ENCODE measurements at regions not wholly inside any gene's neighbourhood (a gene's known extent, or its start where the extent isn't known, plus 50 kb on each side); places are given as distances from the start of the nearest gene placed in this dataset.

DNA sequence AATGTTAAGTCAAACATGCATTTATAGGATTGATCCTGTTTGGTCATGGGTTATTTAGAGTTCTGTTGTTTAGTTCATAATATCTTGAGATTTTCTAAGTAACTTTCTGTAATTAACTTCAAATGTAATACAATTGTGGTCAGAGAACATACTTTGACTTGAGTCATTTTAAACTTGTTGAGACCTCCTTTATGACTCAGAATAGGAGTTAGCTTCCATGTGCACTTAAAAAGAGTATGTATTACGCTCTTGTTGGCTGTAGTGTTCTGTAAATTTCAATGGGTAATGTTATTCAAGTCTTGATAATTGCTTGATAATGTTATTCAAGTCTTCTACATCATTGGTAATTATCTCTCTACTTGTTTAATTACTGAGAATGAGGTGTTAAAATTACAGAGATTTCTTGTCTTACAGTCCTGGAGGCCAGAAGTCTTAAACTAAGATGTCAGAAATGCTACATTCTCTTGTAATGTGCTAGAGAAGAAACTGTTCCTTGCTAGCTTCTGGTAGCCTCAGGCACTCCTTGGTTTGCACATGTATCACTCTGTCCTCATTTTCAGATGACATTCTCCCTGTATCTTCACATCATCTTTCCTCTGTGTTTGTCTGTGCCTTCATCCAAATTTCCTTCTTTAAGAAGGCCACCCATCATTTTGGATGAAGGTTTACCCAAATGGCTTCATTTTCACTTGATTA, 197.3 kb downstream of the TMTC3 start:
- TF ChIP-seq FOXP2 (optimal IDR thresholded peaks at IDR 0.05; ENCODE audit: control extremely low read depth, extremely low read length, insufficient read depth): no peak
- no peak for TF ChIP-seq POLR2AphosphoS5 (IDR thresholded peaks at IDR 0.05; ENCODE audit: borderline replicate concordance, low read depth, low read length)
- TF ChIP-seq EZH2 (IDR thresholded peaks at IDR 0.05): no peak
- Histone ChIP-seq H3K27ac (no peak overlapping the region), H3K9ac (ENCODE audit: insufficient read length) (no peak overlapping the region), H3K36me3 (ENCODE audit: insufficient read depth, low read length) (no peaks in the 10 kb centered on the region), H3K9me3 (ENCODE audit: low read depth, low read length) (no peaks in the 10 kb centered on the region), H3K4me3 (no peak overlapping the region)
- no peak for DNase-seq (ENCODE audit: low read depth, low spot score)

DNA sequence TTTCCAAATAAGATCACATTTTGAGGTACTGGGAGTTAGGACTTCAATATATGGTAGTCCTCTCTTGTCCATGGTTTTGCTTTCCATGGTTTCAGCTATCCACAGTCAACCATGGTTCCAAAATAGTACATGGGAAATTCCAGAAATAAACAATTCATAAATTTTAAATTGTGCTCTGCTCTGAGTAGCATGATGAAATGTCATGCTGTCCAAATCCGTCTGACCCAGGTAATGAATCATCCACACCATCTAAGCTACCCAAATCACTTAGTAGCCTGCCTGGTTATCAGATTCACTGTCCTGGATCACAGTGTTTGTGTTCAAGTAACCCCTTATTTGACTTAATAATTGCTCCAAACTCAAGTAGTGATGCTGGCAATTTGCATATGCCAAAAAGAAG, 197.9 kb downstream of the TMTC3 start:
- Histone ChIP-seq H3K36me3 (ENCODE audit: insufficient read depth, low read length) (no peaks in the 10 kb centered on the region), H3K9ac (ENCODE audit: insufficient read length) (no peak overlapping the region), H3K9me3 (ENCODE audit: low read depth, low read length) (no peaks in the 10 kb centered on the region), H3K4me3 (no peak overlapping the region), H3K27ac (no peak overlapping the region)
- TF ChIP-seq FOXP2 (optimal IDR thresholded peaks at IDR 0.05; ENCODE audit: control extremely low read depth, extremely low read length, insufficient read depth) (no peak), POLR2AphosphoS5 (IDR thresholded peaks at IDR 0.05; ENCODE audit: borderline replicate concordance, low read depth, low read length) (no peak), EZH2 (IDR thresholded peaks at IDR 0.05) (no peak)
- DNase-seq (ENCODE audit: low read depth, low spot score): no peak

DNA sequence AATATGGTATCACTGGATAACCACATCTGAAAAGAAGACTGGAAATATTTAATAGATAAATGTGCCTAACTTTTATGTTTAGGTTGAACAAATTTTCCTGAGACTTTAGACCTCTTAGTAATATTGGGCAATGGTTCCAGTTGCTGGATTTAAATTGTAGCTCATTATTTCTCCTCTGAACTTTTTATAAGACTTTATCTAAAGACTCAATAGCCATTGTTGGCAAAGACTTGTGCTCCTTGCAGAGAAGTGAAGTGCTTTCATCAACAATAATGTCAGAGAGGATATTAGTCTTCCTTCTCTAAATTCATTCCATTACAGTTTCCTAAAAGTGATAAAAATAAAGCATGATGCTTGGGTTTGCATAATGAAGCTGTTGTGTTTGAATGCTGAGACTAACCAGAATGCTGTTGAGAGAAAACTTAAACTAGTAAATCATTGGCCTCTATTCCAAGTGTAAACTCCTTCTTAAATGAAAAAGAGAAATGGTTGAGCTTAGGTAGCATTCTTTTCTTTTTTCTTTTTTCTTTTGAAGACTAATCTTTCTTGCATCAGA, 200.2 kb downstream of the TMTC3 start:
- no peaks in the 10 kb centered on the region for H3K9me3 ChIP-seq (ENCODE audit: low read depth, low read length)
- no peak for DNase-seq (ENCODE audit: low read depth, low spot score)
- H3K36me3 ChIP-seq (ENCODE audit: insufficient read depth, low read length): no peaks in the 10 kb centered on the region
- no peak overlapping the region for H3K9ac ChIP-seq (ENCODE audit: insufficient read length)
- TF ChIP-seq EZH2 (IDR thresholded peaks at IDR 0.05) (no peak), POLR2AphosphoS5 (IDR thresholded peaks at IDR 0.05; ENCODE audit: borderline replicate concordance, low read depth, low read length) (no peak), FOXP2 (optimal IDR thresholded peaks at IDR 0.05; ENCODE audit: control extremely low read depth, extremely low read length, insufficient read depth) (no peak)
- no peak overlapping the region for H3K27ac ChIP-seq
- no peak overlapping the region for H3K4me3 ChIP-seq

DNA sequence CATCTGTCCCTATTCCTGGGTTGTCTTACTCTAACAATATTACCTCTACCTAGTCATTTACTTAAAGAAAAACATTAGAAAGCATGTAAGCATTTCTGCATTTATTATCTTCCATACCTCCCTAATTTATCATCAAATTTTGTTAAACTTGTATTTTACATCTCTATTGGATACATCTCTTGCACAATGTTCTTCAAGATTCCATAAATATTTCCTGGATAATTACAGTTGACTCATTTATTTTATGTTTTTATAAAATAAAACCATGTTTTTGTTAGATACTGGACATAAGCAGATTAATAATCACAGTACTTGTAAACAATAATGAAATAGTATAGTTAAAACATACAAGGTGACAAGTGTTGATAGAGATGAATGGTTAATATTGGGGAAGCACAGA, 209.0 kb downstream of the TMTC3 start:
- TF ChIP-seq POLR2AphosphoS5 (IDR thresholded peaks at IDR 0.05; ENCODE audit: borderline replicate concordance, low read depth, low read length) (no peak), FOXP2 (optimal IDR thresholded peaks at IDR 0.05; ENCODE audit: control extremely low read depth, extremely low read length, insufficient read depth) (no peak), EZH2 (IDR thresholded peaks at IDR 0.05) (no peak)
- no peak overlapping the region for H3K9ac ChIP-seq (ENCODE audit: insufficient read length)
- no peaks in the 10 kb centered on the region for H3K36me3 ChIP-seq (ENCODE audit: insufficient read depth, low read length)
- H3K27ac ChIP-seq: no peak overlapping the region
- H3K4me3 ChIP-seq: no peak overlapping the region
- H3K9me3 ChIP-seq (ENCODE audit: low read depth, low read length): no peaks in the 10 kb centered on the region
- DNase-seq (ENCODE audit: low read depth, low spot score): no peak

DNA sequence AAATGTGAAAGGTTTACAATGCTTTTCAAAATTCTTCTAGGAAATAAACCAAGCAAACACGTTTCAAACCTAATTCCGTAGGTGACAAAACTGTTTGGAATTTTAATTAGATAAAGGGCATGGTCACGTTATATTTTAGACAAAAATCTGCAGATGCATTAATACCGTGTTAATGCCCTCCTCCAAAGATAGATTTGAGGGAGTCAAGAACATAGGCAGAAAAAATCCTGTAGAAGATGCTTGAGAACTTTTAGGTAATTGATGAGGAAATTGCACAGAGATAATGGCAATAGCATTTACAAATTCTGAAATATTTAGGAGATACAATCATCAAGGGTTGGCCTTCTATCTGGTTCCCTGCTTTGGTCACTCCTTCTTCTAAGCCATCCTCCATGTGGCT, 212.6 kb downstream of the TMTC3 start:
- no peak overlapping the region for H3K4me3 ChIP-seq
- TF ChIP-seq FOXP2 (optimal IDR thresholded peaks at IDR 0.05; ENCODE audit: control extremely low read depth, extremely low read length, insufficient read depth): no peak
- no peak for TF ChIP-seq EZH2 (IDR thresholded peaks at IDR 0.05)
- TF ChIP-seq POLR2AphosphoS5 (IDR thresholded peaks at IDR 0.05; ENCODE audit: borderline replicate concordance, low read depth, low read length): no peak
- no peak overlapping the region for H3K9ac ChIP-seq (ENCODE audit: insufficient read length)
- H3K27ac ChIP-seq: no peak overlapping the region
- H3K9me3 ChIP-seq (ENCODE audit: low read depth, low read length): no peaks in the 10 kb centered on the region
- H3K36me3 ChIP-seq (ENCODE audit: insufficient read depth, low read length): no peaks in the 10 kb centered on the region
- no peak for DNase-seq (ENCODE audit: low read depth, low spot score)

DNA sequence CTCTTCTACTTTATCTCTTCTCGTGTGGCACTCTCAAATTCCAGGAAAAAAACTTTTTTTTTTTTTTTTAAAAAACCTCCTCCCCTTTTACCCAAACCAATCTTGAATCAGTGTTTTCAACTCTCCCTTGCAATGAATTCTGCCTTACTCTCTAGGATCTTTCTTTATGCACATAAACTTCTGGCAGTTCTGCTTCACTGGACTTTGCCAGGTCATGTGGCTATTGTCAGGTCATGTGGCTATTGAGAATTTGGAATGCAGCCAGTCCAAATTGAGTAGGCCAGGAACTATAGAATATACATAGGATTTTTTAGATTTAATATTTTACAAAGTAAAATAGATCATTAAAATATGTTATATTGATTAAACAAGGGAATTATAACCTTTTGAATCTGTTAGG, 218.2 kb downstream of the TMTC3 start:
- no peak for DNase-seq (ENCODE audit: low read depth, low spot score)
- no peaks in the 10 kb centered on the region for H3K9me3 ChIP-seq (ENCODE audit: low read depth, low read length)
- H3K27ac ChIP-seq: no peak overlapping the region
- no peak overlapping the region for H3K9ac ChIP-seq (ENCODE audit: insufficient read length)
- H3K36me3 ChIP-seq (ENCODE audit: insufficient read depth, low read length): no peaks in the 10 kb centered on the region
- no peak overlapping the region for H3K4me3 ChIP-seq
- no peak for TF ChIP-seq POLR2AphosphoS5 (IDR thresholded peaks at IDR 0.05; ENCODE audit: borderline replicate concordance, low read depth, low read length)
- TF ChIP-seq FOXP2 (optimal IDR thresholded peaks at IDR 0.05; ENCODE audit: control extremely low read depth, extremely low read length, insufficient read depth): no peak
- no peak for TF ChIP-seq EZH2 (IDR thresholded peaks at IDR 0.05)

DNA sequence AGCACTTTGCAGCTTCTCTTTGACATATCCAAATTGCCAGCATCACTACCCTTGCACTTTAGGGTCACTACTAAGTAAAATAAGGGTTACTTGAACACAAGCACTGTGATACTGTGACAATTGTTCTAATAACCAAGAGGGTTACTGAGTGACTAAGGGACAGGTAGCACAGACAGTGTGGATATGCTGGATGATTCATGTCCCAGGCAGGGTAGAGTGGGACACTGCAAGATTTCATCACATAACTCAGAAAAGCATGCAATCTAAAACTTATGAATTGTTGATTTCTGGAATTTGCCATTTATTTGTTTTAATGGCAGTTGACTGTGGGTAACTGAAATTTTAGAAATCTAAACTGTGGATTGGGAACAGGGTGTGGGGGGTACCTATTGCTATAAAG, 218.8 kb downstream of the KITLG start:
- Histone ChIP-seq H3K36me3 (ENCODE audit: insufficient read depth, low read length) (no peaks in the 10 kb centered on the region), H3K27ac (no peak overlapping the region), H3K9me3 (ENCODE audit: low read depth, low read length) (no peaks in the 10 kb centered on the region), H3K9ac (ENCODE audit: insufficient read length) (no peak overlapping the region), H3K4me3 (no peak overlapping the region)
- TF ChIP-seq POLR2AphosphoS5 (IDR thresholded peaks at IDR 0.05; ENCODE audit: borderline replicate concordance, low read depth, low read length): no peak
- TF ChIP-seq EZH2 (IDR thresholded peaks at IDR 0.05): no peak
- TF ChIP-seq FOXP2 (optimal IDR thresholded peaks at IDR 0.05; ENCODE audit: control extremely low read depth, extremely low read length, insufficient read depth): no peak
- no peak for DNase-seq (ENCODE audit: low read depth, low spot score)

DNA sequence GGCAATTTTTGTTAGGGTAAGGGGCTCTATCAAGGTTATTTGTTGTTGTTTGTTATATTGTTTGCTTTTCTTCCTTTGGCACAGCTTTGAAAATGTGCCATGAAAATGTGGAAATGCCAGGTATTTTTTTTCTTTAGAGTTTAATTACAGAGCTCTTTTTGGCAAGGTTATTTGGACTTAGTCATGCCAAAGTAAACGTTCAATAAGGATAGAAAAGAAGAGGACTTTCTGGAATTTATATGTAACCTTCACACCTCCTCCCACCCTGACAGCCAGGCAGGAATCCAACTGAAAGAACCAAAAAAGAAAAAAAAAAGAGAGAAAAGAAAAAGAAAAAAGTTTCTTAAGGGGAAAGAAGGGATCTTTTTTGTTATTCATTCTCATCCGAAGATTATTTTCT, 217.8 kb downstream of the KITLG start:
- no peak overlapping the region for H3K27ac ChIP-seq
- no peak overlapping the region for H3K4me3 ChIP-seq
- no peak for DNase-seq (ENCODE audit: low read depth, low spot score)
- H3K9ac ChIP-seq (ENCODE audit: insufficient read length): no peak overlapping the region
- H3K36me3 ChIP-seq (ENCODE audit: insufficient read depth, low read length): no peaks in the 10 kb centered on the region
- no peaks in the 10 kb centered on the region for H3K9me3 ChIP-seq (ENCODE audit: low read depth, low read length)
- TF ChIP-seq FOXP2 (optimal IDR thresholded peaks at IDR 0.05; ENCODE audit: control extremely low read depth, extremely low read length, insufficient read depth) (no peak), EZH2 (IDR thresholded peaks at IDR 0.05) (no peak), POLR2AphosphoS5 (IDR thresholded peaks at IDR 0.05; ENCODE audit: borderline replicate concordance, low read depth, low read length) (no peak)

DNA sequence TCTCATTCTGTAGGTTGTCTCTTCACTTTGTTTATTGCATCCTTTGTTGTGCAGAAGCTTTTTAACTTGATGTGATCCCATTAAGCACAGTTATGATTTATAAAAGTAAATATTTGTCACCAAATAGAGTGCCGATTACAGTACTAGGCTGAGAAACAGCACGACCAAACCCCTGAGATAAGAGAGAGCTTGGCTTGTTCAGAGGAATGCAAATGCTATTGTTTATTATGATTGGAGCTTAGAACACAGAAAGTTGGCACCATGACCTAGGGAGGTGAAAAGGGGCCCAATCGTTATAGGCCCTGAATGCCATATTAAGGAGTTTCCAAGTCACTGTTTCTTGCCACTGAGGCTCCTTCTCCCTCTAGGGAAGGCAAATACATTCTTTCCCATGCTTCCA, 214.9 kb downstream of the KITLG start:
- no peak for TF ChIP-seq EZH2 (IDR thresholded peaks at IDR 0.05)
- Histone ChIP-seq H3K9me3 (ENCODE audit: low read depth, low read length) (no peaks in the 10 kb centered on the region), H3K4me3 (no peak overlapping the region), H3K9ac (ENCODE audit: insufficient read length) (no peak overlapping the region), H3K36me3 (ENCODE audit: insufficient read depth, low read length) (no peaks in the 10 kb centered on the region), H3K27ac (no peak overlapping the region)
- no peak for DNase-seq (ENCODE audit: low read depth, low spot score)
